ENCODE measurements at regions not wholly inside any gene's neighbourhood (a gene's known extent, or its start where the extent isn't known, plus 50 kb on each side); places are given as distances from the start of the nearest gene placed in this dataset.

GRCh38 chr17:77316651-77317050 lies 175.9 kb downstream of the SEC14L1 start:
- Histone ChIP-seq H4K20me1 (ENCODE audit: low read depth, low read length) (no peaks in the 10 kb centered on the region), H3K27me3 (ENCODE audit: low read length) (peaks cover 2% of the 10 kb centered on the region; the same call in 1 of the 2 replicates), H3K79me2 (ENCODE audit: insufficient read depth, low read length) (no peaks in the 10 kb centered on the region), H3K9me3 (ENCODE audit: insufficient read depth, low read length) (no peaks in the 10 kb centered on the region), H3K4me3 (ENCODE audit: insufficient read depth, low read length, poor library complexity, severe bottlenecking) (no peak overlapping the region), H3K9me2 (replicated peaks; ENCODE audit: insufficient read depth, low read length) (no peaks in the 10 kb centered on the region), H2AFZ (ENCODE audit: low read depth, low read length, severe bottlenecking) (no peak overlapping the region), H3F3A (ENCODE audit: insufficient read depth) (no peaks in the 10 kb centered on the region), H3K9ac (ENCODE audit: low read length) (no peak overlapping the region), H3K4me2 (ENCODE audit: low read depth, low read length, poor library complexity, severe bottlenecking) (no peak overlapping the region), H3K27ac (ENCODE audit: low read depth, low read length) (no peak overlapping the region), H3K36me3 (ENCODE audit: low read length) (no peaks in the 10 kb centered on the region)
- TF ChIP-seq CTCF (IDR thresholded peaks at IDR 0.05; ENCODE audit: insufficient read depth, low read length, poor library complexity, severe bottlenecking) (no peak), EZH2phosphoT487 (conservative IDR thresholded peaks at IDR 0.05; ENCODE audit: low read length) (no peak)

GRCh38 chr17:77317091-77317750 lies 176.5 kb downstream of the SEC14L1 start:
- Histone ChIP-seq H3K27me3 (ENCODE audit: low read length) (peaks cover 2% of the 10 kb centered on the region; the same call in 1 of the 2 replicates), H2AFZ (ENCODE audit: low read depth, low read length, severe bottlenecking) (no peak overlapping the region), H3K9me2 (replicated peaks; ENCODE audit: insufficient read depth, low read length) (no peaks in the 10 kb centered on the region), H3K9ac (ENCODE audit: low read length) (no peak overlapping the region), H3K79me2 (ENCODE audit: insufficient read depth, low read length) (no peaks in the 10 kb centered on the region), H3K4me3 (ENCODE audit: insufficient read depth, low read length, poor library complexity, severe bottlenecking) (no peak overlapping the region), H4K20me1 (ENCODE audit: low read depth, low read length) (no peaks in the 10 kb centered on the region), H3F3A (ENCODE audit: insufficient read depth) (no peaks in the 10 kb centered on the region), H3K9me3 (ENCODE audit: insufficient read depth, low read length) (no peaks in the 10 kb centered on the region), H3K36me3 (ENCODE audit: low read length) (no peaks in the 10 kb centered on the region), H3K27ac (ENCODE audit: low read depth, low read length) (no peak overlapping the region), H3K4me2 (ENCODE audit: low read depth, low read length, poor library complexity, severe bottlenecking) (no peak overlapping the region)
- TF ChIP-seq EZH2phosphoT487 (conservative IDR thresholded peaks at IDR 0.05; ENCODE audit: low read length): no peak

- Histone ChIP-seq H3K9ac (ENCODE audit: low read length) (no peak overlapping the region), H3K9me3 (ENCODE audit: insufficient read depth, low read length) (no peaks in the 10 kb centered on the region), H3K4me3 (ENCODE audit: insufficient read depth, low read length, poor library complexity, severe bottlenecking) (no peak overlapping the region), H3K79me2 (ENCODE audit: insufficient read depth, low read length) (no peaks in the 10 kb centered on the region), H3K27me3 (ENCODE audit: low read length) (peaks cover 2% of the 10 kb centered on the region; the same call in 1 of the 2 replicates), H3K27ac (ENCODE audit: low read depth, low read length) (no peak overlapping the region), H4K20me1 (ENCODE audit: low read depth, low read length) (no peaks in the 10 kb centered on the region), H3K4me2 (ENCODE audit: low read depth, low read length, poor library complexity, severe bottlenecking) (no peak overlapping the region), H2AFZ (ENCODE audit: low read depth, low read length, severe bottlenecking) (no peak overlapping the region), H3K9me2 (replicated peaks; ENCODE audit: insufficient read depth, low read length) (no peaks in the 10 kb centered on the region), H3F3A (ENCODE audit: insufficient read depth) (no peaks in the 10 kb centered on the region), H3K36me3 (ENCODE audit: low read length) (no peaks in the 10 kb centered on the region)
- no peak for TF ChIP-seq EZH2phosphoT487 (conservative IDR thresholded peaks at IDR 0.05; ENCODE audit: low read length)
- TF ChIP-seq CTCF (IDR thresholded peaks at IDR 0.05; ENCODE audit: insufficient read depth, low read length, poor library complexity, severe bottlenecking): no peak
These were observed 177.3 kb downstream of the SEC14L1 start for GRCh38 chr17:77318021-77318420.

GRCh38 chr17:77318491-77319210 lies 177.9 kb downstream of the SEC14L1 start:
- Histone ChIP-seq H2AFZ (ENCODE audit: low read depth, low read length, severe bottlenecking) (no peak overlapping the region), H3K9me3 (ENCODE audit: insufficient read depth, low read length) (no peaks in the 10 kb centered on the region), H3K9me2 (replicated peaks; ENCODE audit: insufficient read depth, low read length) (no peaks in the 10 kb centered on the region), H3K27ac (ENCODE audit: low read depth, low read length) (no peak overlapping the region), H4K20me1 (ENCODE audit: low read depth, low read length) (no peaks in the 10 kb centered on the region), H3K4me2 (ENCODE audit: low read depth, low read length, poor library complexity, severe bottlenecking) (no peak overlapping the region), H3K79me2 (ENCODE audit: insufficient read depth, low read length) (no peaks in the 10 kb centered on the region), H3K36me3 (ENCODE audit: low read length) (no peaks in the 10 kb centered on the region), H3K9ac (ENCODE audit: low read length) (no peak overlapping the region), H3F3A (ENCODE audit: insufficient read depth) (no peaks in the 10 kb centered on the region), H3K4me3 (ENCODE audit: insufficient read depth, low read length, poor library complexity, severe bottlenecking) (no peak overlapping the region), H3K27me3 (ENCODE audit: low read length) (peaks cover 2% of the 10 kb centered on the region; the same call in 1 of the 2 replicates)
- TF ChIP-seq CTCF (IDR thresholded peaks at IDR 0.05; ENCODE audit: insufficient read depth, low read length, poor library complexity, severe bottlenecking): no peak
- TF ChIP-seq EZH2phosphoT487 (conservative IDR thresholded peaks at IDR 0.05; ENCODE audit: low read length): no peak
